K562 (cell line): ENCODE measurements at regions not wholly inside any gene's neighbourhood (a gene's known extent, or its start where the extent isn't known, plus 50 kb on each side); places are given as distances from the start of the nearest gene placed in this dataset.

Experiments used
- ATAC-seq: fragments of 200-7000 bp; cut with Tn5 transposase; 3 replicates; pipeline ENCODE4 v1.9.1; 2020; ENCODE audit warnings: moderate library complexity
- BruUV-seq: library from RNA; stranded (reverse); fragments of 400-500 nt; replicated peaks from 2 replicates; lab custom pipeline; 2021; lab: Mats Ljungman, UMichigan
- CTCF ChIA-PET: fragments of 300-600 bp; formaldehyde crosslinking; extraction: SDS; loops from one replicate; lab custom pipeline; 2021; ENCODE audit warnings: low intra/inter-chr PET ratio; lab: Yijun Ruan, JAX
- POLR2A ChIA-PET: fragments of 300-600, 350-650 bp; sonication (Branson Sonifier 250); formaldehyde crosslinking; extraction: SDS; loops from one replicate; lab custom pipeline; 2021; ENCODE audit warnings: antibody characterized with exemption, inconsistent platforms; lab: Yijun Ruan, JAX
- DNase-seq, 4 experiments: peaks; one replicate each; pipeline versions ENCODE4 v3.0.0 to v3.0.0-alpha.2; 2011 to 2018; ENCODE audit warnings: low spot score in 3 of 4, mixed read lengths in 3 of 4; ENCODE audit errors: extremely low read depth in 1 of 4
- FAIRE-seq: peaks from 2 replicates; lab custom pipeline; 2011; peaks lifted over from hg19 to GRCh38; lab: Jason Lieb, UNC
- H2AFZ ChIP-seq: 2 replicates; pipeline ENCODE4 v1.6.0; 2011; ENCODE audit warnings: low read depth, low read length, control low read depth, inconsistent platforms
- H3K27ac ChIP-seq: fragments of 200-600 bp; 3 replicates; pipeline ENCODE4 v1.8.0; 2011; ENCODE audit warnings: low read depth, mild to moderate bottlenecking, control low read depth, inconsistent platforms, low read length, moderate library complexity, mixed read lengths; ENCODE audit errors: extremely low read depth
- H3K27me3 ChIP-seq, 2 experiments: fragments of 300-600 bp in 1 of 2; 2 replicates in 1 of 2; 3 replicates in 1 of 2; pipeline versions ENCODE4 v1.6.0 to v1.8.0; 2011; ENCODE audit warnings: inconsistent platforms in 2 of 2, low read length in 2 of 2, mild to moderate bottlenecking in 1 of 2, mixed read lengths in 1 of 2, moderate library complexity in 1 of 2; ENCODE audit not compliant: control insufficient read depth in 2 of 2, insufficient read depth in 2 of 2
- H3K36me3 ChIP-seq: fragments of 300-600 bp; 3 replicates; pipeline ENCODE4 v1.8.0; 2011; ENCODE audit warnings: mild to moderate bottlenecking, low read length, inconsistent platforms; ENCODE audit not compliant: control insufficient read depth, insufficient read depth
- H3K4me1 ChIP-seq, 2 experiments: fragments of 200-600 bp in 1 of 2; replicated peaks in 1 of 2; 2 replicates in 1 of 2; 3 replicates in 1 of 2; pipeline versions ENCODE4 v1.5.1 to v1.8.0; 2011; ENCODE audit warnings: inconsistent platforms in 2 of 2, low read length in 2 of 2, mild to moderate bottlenecking in 1 of 2, mixed read lengths in 1 of 2, moderate library complexity in 1 of 2; ENCODE audit not compliant: control insufficient read depth in 2 of 2, insufficient read depth in 2 of 2
- H3K4me2 ChIP-seq: 2 replicates; pipeline ENCODE4 v1.6.1; 2011; ENCODE audit warnings: low read length, control low read depth, inconsistent platforms, mixed read lengths; ENCODE audit not compliant: insufficient read depth
- H3K4me3 ChIP-seq: fragments of 200-600 bp; sonication (generic), shearing (Covaris generic); 2 replicates; pipeline ENCODE4 v1.5.1; 2016; ENCODE audit warnings: control low read depth, inconsistent platforms
- H3K79me2 ChIP-seq: fragments of 200-600 bp; 3 replicates; pipeline ENCODE4 v1.8.0; 2011; ENCODE audit warnings: low read length, inconsistent platforms; ENCODE audit not compliant: control insufficient read depth, insufficient read depth
- H3K9ac ChIP-seq, 2 experiments: 2 replicates each; pipeline versions ENCODE4 v1.6.0 to v1.6.1; 2011; ENCODE audit warnings: low read depth in 2 of 2, low read length in 2 of 2, control low read depth in 1 of 2, inconsistent platforms in 1 of 2, mild to moderate bottlenecking in 1 of 2, mixed read lengths in 1 of 2; ENCODE audit not compliant: insufficient read depth in 1 of 2
- H3K9me1 ChIP-seq: one replicate; pipeline ENCODE4 v1.6.0; 2011; ENCODE audit warnings: inconsistent platforms, mild to moderate bottlenecking, low read length, moderate library complexity; ENCODE audit not compliant: control insufficient read depth, insufficient read depth
- H3K9me3 ChIP-seq: replicated peaks from 2 replicates; pipeline ENCODE4 v1.5.1; 2011; ENCODE audit warnings: low read depth, low read length, inconsistent platforms; ENCODE audit not compliant: control insufficient read depth, insufficient read depth
- H4K20me1 ChIP-seq: replicated peaks from 2 replicates; pipeline ENCODE4 v1.6.1; 2011; ENCODE audit warnings: low read length, inconsistent platforms, mixed read lengths; ENCODE audit not compliant: control insufficient read depth, insufficient read depth
- BRD4 ChIP-seq: fragments of 200-600 bp; sonication (generic); IDR thresholded peaks from 2 replicates; pipeline ENCODE4 v1.6.1; 2017; ENCODE audit warnings: inconsistent platforms
- COPS2 ChIP-seq: fragments of 450-650 bp; conservative IDR thresholded peaks from 2 replicates; pipeline ENCODE4 v1.6.1; 2016; ENCODE audit warnings: mild to moderate bottlenecking, moderate library complexity
- HDAC6 ChIP-seq: IDR thresholded peaks from 2 replicates; pipeline ENCODE4 v1.6.1; 2012; ENCODE audit warnings: low read depth, mild to moderate bottlenecking, control low read depth, inconsistent platforms, low read length, moderate library complexity
- KLF1 ChIP-seq: fragments of 450-650 bp; IDR thresholded peaks from 2 replicates; pipeline ENCODE4 v1.6.1; 2016; ENCODE audit warnings: missing genetic modification characterization, missing compliant biosample characterization
- MXI1 ChIP-seq: IDR thresholded peaks from 2 replicates; pipeline ENCODE4 v1.6.1; 2011; ENCODE audit warnings: low read depth, mild to moderate bottlenecking, improper control_type of control experiment, low read length
- PTRF ChIP-seq: fragments of 450-650 bp; IDR thresholded peaks from 2 replicates; pipeline ENCODE4 v1.6.1; 2016; ENCODE audit warnings: mild to moderate bottlenecking, missing genetic modification characterization, missing compliant biosample characterization
- RBM25 ChIP-seq: fragments of 200-400 bp; formaldehyde crosslinking; IDR thresholded peaks from 2 replicates; pipeline ENCODE4 v1.6.1; 2018; ENCODE audit warnings: low read length, low read depth, moderate library complexity; ENCODE audit not compliant: severe bottlenecking
- RBM34 ChIP-seq: fragments of 200-400 bp; formaldehyde crosslinking; IDR thresholded peaks from 2 replicates; pipeline ENCODE4 v1.6.1; 2018; ENCODE audit warnings: low read length, borderline replicate concordance; ENCODE audit not compliant: insufficient read depth
- TCFL5 ChIP-seq: fragments of 250-450 bp; sonication (Bioruptor Pico); conservative IDR thresholded peaks from 2 replicates; pipeline ENCODE4 v1.6.1; 2021; ENCODE audit warnings: mild to moderate bottlenecking, moderate library complexity, matching md5 sums
- ZBTB8A ChIP-seq: fragments of 450-650 bp; IDR thresholded peaks from 2 replicates; pipeline ENCODE4 v1.6.1; 2018; ENCODE audit warnings: mild to moderate bottlenecking, moderate library complexity; ENCODE audit not compliant: partially characterized antibody
- ZNF77 ChIP-seq: fragments of 250-450 bp; sonication (Bioruptor Pico); IDR thresholded peaks from 2 replicates; pipeline ENCODE4 v1.5.0; 2020
- WGBS: fragments of 100-300 bp; shearing (Covaris generic); methylation state at CpG from one replicate; pipeline ENCODE4 v1.1.6; 2016; ENCODE audit warnings: low coverage, mixed read lengths; ENCODE audit not compliant: insufficient coverage; ENCODE audit errors: missing lambda C conversion rate; 5-methylcytosine and 5-hydroxymethylcytosine counted together
- in situ Hi-C: fragments of 300-500 bp; cut with MboI; formaldehyde crosslinking; loops from 4 replicates; pipeline ENCODE4 v1.15.0; 2018; ENCODE audit warnings: inconsistent platforms, mixed read lengths
- intact Hi-C: fragments of 100-400 bp; cut with micrococcal nuclease; formaldehyde crosslinking; loops from 2 replicates; pipeline ENCODE4 v1.14.2; 2022
- TF ChIP-seq, protein P1 (sequence below): sonication (generic); IDR thresholded peaks from 2 replicates; pipeline ENCODE4 v1.6.1; 2016

DNA sequence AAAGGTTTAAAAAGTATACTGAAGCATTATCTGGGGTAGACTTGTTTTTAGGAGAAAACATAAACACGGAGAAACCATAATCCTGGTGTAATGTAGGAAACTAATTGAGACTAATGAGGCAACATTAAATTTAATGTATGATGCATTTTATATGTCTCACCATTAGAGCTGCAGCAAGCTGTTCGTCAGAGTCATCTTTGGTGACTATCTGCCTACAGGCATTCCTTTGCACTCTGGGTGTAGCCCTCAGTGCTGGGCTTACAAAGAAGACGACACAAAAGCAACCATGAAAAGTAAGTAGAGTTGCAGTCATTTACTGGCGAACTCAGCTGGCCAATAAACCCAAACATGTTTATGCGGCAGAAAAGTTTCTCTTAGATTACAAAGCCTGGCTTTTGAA, 415.3 kb upstream of the ZEB2 start:
- no peaks in the 10 kb centered on the region for H3K27me3 ChIP-seq
- FAIRE-seq (no peak), ATAC-seq (no peak), DNase-seq (no peak)
- H3K9me1 ChIP-seq: no peaks in the 10 kb centered on the region
- in situ Hi-C loops: no loop called here
- no TSS peak for BruUV-seq
- no peak overlapping the region for H3K27ac ChIP-seq
- H3K79me2 ChIP-seq: no peaks in the 10 kb centered on the region
- 0 out of 2 replicates have a peak overlapping the region, but pooled peaks have one; percentile 6 for H2AFZ ChIP-seq
- intact Hi-C loops: no loop called here
- CTCF ChIA-PET: no interaction called here
- 57% methylated on average over 5 of the region's 5 CpGs for WGBS
- H4K20me1 ChIP-seq: no peaks in the 10 kb centered on the region
- H3K9me3 ChIP-seq: no peaks in the 10 kb centered on the region
- no peak overlapping the region for H3K9ac ChIP-seq
- no peaks in the 10 kb centered on the region for H3K36me3 ChIP-seq
- TF ChIP-seq, protein P1, sequence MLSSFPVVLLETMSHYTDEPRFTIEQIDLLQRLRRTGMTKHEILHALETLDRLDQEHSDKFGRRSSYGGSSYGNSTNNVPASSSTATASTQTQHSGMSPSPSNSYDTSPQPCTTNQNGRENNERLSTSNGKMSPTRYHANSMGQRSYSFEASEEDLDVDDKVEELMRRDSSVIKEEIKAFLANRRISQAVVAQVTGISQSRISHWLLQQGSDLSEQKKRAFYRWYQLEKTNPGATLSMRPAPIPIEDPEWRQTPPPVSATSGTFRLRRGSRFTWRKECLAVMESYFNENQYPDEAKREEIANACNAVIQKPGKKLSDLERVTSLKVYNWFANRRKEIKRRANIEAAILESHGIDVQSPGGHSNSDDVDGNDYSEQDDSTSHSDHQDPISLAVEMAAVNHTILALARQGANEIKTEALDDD: no peak
- no peak for TF ChIP-seq ZNF77 (CRISPR knock-in tag)
- TF ChIP-seq RBM25: no peak
- no peak for TF ChIP-seq BRD4
- H3K4me3 ChIP-seq: no peak overlapping the region
- POLR2A ChIA-PET: interaction anchor here (0.6 to 4.1 kb wide), 3 partner anchors 8 to 718 kb away, joined by 3 to 13 read pairs (median 3); no protein-coding TSS in a partner anchor
- H3K4me2 ChIP-seq: no peak overlapping the region
- peaks cover 0 to 9% of the 10 kb centered on the region in 2 experiments; a peak in 3 of 5 replicates for H3K4me1 ChIP-seq

DNA sequence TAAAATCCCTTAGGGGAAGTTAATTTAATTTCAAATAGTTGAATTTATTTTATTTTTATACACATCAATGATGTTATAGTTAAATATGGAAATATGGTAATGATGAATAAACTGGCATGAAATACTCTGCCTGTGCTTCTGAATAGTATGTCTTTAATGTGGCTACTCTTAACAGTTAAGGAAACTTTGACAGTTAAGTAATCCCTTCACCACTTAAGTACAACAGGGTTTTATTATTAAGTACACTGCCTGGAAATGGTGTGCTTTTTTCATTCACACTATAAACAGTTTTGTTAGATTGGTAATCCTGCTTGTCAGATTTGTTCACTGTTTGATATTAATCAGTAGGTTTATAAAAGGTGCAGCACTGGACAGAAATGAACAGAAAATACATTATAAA, 412.0 kb upstream of the ZEB2 start:
- intact Hi-C loops (no loop called here), in situ Hi-C loops (no loop called here)
- no peak overlapping the region for H3K4me2 ChIP-seq
- no peak for ATAC-seq
- H2AFZ ChIP-seq: no peak overlapping the region
- CTCF ChIA-PET: no interaction called here
- no peak for FAIRE-seq
- H3K9me1 ChIP-seq: no peaks in the 10 kb centered on the region
- no peak for DNase-seq
- H3K4me1 ChIP-seq: no peaks in the 10 kb centered on the region
- no peaks in the 10 kb centered on the region for H3K27me3 ChIP-seq
- H3K9me3 ChIP-seq: 0 out of 2 replicates have a peak, but pooled peaks cover 2% of the 10 kb centered on the region
- no peak overlapping the region for H3K4me3 ChIP-seq
- no peak overlapping the region for H3K9ac ChIP-seq
- POLR2A ChIA-PET: interaction anchor here (0.6 to 0.7 kb wide), 2 partner anchors 28 to 1076 kb away, joined by 3 read pairs; no protein-coding TSS in a partner anchor
- H3K27ac ChIP-seq: no peak overlapping the region
- H4K20me1 ChIP-seq: no peaks in the 10 kb centered on the region
- no peaks in the 10 kb centered on the region for H3K79me2 ChIP-seq
- no peaks in the 10 kb centered on the region for H3K36me3 ChIP-seq
- TF ChIP-seq RBM34 (no peak), KLF1 (no peak), PTRF (no peak), TCFL5 (no peak), HDAC6 (no peak), MXI1 (no peak), COPS2 (no peak), ZBTB8A (no peak)
- TF ChIP-seq, all 486 proteins: peak for 0
- BruUV-seq: no TSS peak
